RKO (cell line): ENCODE measurements at regions not wholly inside any gene's neighbourhood (a gene's known extent, or its start where the extent isn't known, plus 50 kb on each side); places are given as distances from the start of the nearest gene placed in this dataset.
A peak's percentile ranks its signal among the peaks of the same experiment; 100 is the strongest.
"Not testable (repeated sequence)": the region's sequence is repeated elsewhere in the genome, so short reads cannot be mapped to it uniquely, and the experiment has no call there.

Experiments used
- DNase-seq: peaks from one replicate; pipeline ENCODE4 v3.0.0-alpha.2; 2016; ENCODE audit warnings: low spot score

DNA sequence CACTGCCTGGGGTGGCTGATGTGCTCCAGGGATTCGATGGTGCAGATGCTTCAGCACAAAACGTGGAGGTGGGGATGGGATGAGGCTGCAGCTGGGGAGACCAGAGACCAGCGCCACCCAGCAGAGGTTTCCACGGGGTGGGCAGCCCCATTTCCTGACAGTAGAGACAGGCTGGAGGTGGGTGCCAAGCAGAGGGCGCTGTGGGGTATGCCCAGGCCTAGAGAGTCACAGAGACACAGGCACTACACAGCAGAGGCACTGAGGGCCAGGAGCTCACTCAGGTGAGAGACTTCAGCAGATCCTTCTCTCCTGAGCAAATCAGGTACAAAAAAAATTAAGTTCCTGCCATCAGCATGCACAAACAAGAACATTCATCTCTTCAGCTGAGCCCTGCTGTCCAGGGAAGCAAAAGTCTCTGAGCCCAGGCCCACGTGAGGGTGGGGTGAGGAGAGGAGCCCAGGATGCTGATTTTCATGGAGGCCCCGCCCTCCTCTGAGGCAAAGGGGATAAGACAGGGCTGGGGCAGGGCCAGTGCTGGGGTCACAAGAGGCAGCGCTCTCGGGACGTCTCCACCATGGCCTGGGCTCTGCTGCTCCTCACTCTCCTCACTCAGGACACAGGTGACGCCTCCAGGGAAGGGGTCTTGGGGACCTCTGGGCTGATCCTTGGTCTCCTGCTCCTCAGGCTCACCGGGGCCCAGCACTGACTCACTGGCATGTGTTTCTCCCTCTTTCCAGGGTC lies 53.1 kb downstream of the GGTLC2 start:
- DNase-seq, result no peak

DNA sequence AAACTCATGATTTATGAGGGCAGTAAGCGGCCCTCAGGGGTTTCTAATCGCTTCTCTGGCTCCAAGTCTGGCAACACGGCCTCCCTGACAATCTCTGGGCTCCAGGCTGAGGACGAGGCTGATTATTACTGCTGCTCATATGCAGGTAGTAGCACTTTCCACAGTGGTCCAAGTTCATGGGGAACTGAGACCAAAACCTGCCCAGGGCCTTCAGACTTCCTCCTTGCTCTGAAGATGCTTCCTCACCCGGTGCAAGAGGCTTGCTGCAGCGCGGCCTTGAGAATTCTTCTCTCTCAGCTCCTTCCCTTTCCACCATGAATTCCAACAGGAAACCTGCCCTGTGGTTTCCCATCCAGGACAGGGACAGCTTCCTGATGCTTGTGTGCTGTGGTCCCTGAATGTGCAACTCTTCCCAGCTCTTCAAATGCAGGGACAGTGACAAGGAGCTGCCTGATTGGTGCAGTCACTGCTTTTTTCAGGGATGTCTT lies 53.9 kb downstream of the GGTLC2 start:
- DNase-seq, result no peak

DNA sequence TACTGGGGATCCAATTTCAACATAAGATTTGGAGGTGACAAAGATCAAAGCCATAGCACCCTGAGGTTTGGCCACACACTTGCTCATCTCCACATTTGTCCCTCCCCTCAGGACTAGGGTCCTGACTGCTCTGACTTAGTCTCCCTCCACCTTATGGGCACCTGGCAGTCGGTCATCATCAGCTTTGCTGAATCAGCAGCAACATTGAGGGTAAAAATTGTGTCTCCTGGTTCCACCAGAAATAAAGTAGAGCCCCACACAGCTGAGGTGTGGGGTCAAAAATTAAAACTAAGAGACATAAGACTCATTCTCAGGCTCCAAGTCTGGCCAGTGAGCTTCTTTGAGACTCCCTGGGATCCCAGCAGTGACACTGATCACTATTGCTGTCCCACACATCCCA lies 56.2 kb downstream of the GGTLC2 start:
- no peak for DNase-seq

DNA sequence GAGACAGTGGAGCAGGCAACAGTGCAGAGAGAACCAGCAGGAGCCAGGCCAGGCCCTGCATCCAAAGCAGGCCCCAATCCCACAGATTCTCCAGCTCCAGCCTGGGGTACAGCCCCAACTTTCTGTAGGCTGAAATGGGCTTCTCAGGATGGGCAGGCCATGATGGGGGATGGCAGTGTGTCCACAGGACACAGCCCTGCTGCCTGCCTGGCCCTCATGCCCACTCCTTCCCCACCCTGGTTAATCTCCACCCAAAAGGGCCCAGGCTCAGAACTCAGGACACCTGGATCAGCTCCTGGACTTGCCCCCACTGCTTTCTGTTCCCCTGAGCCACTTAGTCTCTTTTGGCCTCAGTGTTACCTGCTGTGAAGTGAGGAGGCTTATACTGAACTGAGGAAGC lies 57.1 kb downstream of the GGTLC2 start:
- DNase-seq, result not testable (repeated sequence)

DNA sequence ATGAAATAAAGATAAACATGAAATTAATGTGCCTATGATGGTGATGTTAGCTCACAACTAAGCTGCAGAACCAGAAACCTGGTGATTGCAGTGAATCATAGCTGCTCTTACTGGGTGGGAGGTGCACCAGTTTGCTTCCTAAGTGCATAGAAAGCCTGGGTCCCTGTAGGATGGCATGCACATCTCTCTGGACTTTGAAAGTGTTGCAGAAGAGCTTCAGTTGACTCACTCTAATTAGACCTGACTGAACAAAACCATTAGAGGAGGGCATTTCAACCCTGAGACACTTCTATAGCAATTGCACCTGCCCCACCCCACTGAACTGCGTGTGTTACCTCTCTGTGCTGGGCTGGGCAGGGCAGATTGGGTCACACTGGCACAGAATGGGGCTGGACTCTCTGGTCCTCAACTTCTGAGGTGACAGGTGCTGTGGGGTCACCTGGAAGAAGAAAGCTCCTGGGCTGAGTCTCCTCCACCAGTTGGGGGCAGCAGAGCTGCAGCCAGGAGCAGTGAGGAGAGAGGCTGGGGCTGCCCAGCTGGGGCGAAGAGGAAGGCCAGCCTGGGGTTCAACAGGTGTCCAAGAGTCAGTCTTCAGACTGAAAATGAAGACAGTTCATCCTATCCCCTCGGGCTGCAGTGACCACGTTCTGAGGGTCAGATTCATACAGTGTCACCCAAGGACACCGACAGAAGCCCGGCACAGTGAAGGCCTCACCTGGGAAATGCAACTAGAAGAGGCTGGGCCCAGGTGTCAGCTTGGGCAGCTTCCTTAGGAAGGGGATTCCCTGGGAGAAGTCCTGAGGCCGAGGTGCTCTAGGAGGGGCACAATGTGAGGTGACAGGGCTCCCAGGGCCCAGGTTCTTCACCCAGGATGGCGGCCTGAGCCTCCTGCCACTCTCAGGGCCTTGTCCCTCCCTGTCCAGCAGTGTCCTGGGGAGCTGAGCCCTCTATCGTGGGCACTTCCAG lies 58.1 kb downstream of the GGTLC2 start:
- DNase-seq, result no peak

DNA sequence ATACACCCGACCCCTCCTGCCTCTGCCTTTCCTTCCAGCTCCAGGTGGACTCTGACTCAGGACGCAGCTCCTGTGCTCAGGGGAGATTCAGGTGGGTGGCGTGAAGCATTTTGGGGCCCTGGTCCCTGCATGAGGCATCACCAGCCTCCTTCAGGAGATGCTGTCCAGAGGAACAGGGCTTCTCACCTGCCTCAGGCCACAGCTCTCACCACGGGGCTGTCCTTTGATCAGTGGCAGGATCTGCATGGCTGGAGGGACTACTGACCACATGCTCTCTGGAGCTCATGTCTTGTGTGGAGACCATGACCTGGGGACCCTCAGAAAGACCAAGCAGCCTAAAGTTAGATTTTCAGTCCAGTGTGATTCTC lies 58.8 kb downstream of the GGTLC2 start:
- DNase-seq, result no peak

DNA sequence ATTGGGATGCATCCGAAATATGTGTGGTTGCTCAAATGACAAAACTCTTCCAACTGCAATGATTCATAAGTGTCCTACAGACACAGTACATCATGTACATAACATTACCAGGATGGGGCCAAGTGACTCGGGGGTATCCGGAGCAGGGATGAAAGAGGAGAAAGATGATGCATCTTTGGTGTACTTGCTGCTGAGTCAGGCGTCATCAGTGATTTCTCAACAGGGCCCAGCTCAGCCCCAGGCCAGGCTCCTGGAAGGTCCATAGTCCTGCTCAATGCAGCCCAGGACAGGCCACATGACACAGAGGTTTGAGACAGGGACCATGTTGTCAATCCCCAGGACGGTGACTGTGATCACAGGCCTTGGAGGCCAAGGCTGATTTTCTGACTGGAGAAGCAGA lies 59.3 kb downstream of the GGTLC2 start:
- DNase-seq, result peak; percentile 21

DNA sequence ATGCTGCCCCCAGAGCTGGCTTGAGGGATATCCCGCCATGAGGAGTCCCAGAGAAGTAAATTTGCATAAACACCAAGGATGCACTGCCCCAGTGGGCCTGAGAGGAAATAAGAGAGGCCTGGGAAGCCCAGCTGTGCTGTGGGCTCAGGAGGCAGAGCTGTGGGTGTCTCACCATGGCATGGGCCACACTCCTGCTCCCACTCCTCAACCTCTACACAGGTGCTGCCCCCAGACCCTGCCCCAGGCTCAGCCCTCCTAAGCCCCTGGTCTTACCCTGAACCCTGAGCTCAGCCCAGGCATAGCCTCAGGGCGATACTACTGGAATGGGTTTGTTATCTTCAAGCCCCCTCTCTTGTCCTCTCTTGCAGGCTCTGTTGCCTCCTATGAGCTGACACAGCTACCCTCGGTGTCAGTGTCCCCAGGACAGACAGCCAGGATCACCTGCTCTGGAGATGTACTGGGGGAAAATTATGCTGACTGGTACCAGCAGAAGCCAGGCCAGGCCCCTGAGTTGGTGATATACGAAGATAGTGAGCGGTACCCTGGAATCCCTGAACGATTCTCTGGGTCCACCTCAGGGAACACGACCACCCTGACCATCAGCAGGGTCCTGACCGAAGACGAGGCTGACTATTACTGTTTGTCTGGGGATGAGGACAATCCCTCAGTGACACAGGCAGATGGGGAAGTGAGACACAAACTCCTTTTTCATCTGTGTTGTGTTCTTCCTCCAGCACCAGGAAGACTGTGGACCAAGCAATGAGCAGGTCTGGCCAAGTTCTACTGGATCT lies 59.9 kb downstream of the GGTLC2 start:
- DNase-seq, result no peak

DNA sequence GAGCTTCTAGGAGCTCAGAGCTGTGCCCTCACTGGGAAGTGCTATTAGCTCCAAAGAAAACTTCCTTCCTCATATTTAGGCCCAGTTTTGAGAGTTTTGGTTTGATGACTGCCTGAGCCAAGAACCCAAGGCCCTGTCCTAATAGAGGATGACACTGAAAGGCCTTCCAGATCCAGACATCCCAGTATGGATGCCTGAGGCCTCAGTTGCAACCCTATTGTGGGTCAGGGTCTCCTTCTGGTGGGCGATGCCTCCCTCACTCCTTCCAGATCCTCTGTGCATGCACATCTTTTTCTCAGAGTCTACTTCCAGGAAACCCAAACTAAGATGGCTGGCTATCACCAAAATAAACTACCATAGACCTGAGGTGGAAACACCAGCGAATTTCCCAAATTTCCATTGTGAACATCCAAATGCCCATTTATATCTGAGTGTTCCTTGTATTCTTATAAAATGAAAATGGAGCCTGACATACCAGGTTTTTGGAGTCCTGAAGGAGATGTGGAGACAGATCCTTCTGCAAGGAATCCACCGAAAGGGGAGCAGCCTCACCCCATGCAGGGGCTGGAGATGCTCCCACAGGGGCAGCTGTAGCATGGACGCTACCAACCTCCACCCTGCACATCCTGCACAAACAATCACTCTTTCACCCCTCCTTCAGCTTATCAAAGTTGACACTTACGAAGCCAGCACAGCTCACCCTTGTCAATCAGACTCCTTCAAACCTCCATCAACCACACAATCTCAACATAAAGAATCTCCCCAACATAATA lies 61.1 kb downstream of the GGTLC2 start:
- DNase-seq, result no peak

DNA sequence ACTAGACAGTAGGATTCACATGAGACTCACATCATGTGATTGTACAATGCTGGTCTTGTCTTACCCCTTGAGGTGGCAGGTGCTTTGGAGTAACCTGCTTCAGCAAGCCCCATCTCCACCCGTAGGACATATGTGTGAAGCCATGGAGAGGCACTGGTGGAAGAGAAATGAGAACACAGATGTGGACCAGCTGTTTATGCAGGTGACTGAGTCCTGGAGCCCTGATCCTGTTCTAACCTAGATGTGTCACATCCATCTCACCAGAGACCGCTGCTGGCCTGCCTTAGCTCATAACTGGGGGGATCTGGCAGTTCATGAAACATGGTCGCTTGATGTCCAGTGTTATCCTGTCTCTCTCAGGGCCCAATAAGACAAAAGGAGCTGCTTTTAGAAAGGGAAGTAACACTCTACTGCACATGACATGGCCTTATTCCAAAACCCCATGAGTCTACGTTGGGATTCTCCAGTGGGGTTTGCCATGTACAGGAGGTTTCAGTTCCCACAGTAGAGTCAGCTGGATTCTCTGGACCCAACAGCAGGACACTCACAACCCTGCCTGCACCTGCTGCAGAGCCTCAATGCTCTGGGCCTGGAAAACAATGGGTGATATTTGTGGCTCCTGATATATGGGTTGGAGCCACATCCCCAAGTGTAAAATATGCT lies 62.0 kb downstream of the GGTLC2 start:
- DNase-seq, result no peak

DNA sequence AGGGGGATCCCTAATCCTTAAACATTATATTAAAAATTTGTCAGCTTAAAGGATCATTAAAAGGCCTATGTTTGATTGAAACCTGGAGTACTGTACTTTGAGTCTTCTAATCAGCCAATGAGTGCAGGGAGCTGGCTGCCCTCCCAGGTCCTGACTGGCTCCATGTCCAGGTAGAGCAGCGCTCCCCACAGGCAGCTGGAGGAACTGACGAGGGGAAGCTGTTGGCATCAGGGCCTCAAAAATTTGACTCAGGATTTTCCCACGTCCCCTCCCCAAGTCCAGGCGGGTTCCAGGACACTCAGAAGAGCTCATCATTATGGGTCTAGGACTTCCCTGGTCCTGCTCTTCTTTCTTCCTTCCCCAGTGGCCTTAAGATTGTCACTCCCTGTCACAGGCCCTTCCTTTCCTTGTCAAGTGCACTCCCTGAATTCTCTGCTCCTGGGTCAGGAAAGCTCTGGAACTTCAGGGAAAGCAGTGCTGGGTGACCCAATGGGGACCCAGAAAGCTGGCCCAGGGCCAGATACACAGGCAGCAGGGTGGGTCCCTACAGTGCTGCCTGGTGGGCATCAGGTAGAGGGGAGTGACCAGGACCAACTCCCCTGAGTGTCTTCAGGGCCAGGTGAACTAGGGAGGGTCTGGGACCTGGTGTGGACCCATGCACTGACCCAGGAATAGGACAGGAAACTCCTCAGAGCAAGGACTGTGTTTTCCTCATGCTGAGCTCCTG lies 65.5 kb downstream of the GGTLC2 start:
- DNase-seq, result no peak

DNA sequence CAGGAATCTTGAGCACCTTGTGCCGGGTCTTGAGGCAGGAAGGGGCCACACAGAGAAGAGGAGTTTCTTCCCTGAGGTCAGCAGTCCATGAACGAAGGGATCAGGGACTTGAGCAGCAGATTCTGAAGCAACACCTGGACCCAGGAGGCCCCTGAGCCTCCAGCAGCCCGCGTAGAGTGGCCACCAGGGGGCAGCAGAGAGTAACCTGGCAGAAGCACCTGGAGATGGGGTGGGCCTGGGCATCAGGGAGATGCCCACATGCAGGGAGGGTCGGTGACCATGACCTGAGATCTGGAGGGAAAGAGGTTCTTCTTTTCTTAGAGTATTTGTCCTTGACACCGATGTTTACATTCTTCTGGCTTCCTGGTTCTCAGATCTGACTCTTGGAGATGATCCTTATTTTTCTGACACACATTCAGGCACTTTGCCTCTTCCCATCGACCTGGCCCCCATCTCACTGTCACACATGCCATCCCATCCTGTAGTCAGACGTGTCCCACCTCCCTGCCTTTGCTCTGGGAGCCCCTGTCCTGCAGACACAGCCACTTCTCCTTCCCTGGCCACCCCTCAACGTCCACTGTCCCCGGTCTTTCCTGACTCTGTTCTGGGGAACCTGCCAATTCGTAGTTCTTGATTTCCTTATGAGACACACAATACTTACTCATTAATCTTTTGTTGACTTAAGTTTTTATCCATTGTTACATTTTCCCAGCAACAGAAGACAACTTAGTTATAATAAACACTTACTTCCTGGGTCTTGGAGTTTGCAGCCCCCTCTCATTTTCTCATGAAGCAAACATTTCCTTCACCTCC lies 66.5 kb downstream of the GGTLC2 start:
- DNase-seq, result peak; percentile 21

DNA sequence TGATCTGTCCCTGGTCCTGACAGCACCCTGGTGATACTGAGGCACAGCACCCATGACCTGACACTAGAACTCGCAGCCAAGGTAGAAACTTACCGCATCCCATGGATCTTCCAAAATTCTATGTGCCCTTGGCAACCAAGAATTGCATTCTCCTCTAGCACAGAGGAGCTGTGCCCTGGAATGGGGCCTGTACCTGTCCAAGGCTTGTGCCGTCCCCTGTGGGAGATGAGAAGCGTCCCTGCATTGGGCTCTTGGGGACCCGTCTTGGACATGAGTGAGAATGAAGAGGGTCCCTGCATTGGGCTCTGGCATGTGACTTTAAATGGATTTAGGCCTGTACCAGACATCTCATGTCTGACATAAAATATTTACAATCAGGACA lies 67.1 kb downstream of the GGTLC2 start:
- no peak for DNase-seq

DNA sequence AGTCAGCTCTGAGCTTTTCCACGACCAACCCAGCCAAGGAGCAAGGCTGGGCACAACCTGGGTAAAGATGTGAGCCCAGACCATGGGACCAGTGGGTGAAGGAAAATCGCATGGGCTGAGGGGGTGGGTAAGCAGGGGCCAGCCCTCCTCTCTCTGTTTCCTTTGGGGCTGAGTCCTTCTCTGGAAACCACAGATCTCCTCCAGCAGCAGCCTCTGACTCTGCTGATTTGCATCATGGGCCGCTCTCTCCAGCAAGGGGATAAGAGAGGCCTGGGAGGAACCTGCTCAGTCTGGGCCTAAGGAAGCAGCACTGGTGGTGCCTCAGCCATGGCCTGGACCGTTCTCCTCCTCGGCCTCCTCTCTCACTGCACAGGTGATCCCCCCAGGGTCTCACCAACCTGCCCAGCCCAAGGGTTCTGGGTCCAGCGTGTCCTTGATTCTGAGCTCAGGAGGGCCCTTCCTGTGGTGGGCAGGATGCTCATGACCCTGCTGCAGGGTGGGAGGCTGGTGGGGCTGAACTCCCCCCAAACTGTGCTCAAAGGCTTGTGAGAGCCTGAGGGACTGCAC lies 67.8 kb downstream of the GGTLC2 start:
- DNase-seq, result no peak

DNA sequence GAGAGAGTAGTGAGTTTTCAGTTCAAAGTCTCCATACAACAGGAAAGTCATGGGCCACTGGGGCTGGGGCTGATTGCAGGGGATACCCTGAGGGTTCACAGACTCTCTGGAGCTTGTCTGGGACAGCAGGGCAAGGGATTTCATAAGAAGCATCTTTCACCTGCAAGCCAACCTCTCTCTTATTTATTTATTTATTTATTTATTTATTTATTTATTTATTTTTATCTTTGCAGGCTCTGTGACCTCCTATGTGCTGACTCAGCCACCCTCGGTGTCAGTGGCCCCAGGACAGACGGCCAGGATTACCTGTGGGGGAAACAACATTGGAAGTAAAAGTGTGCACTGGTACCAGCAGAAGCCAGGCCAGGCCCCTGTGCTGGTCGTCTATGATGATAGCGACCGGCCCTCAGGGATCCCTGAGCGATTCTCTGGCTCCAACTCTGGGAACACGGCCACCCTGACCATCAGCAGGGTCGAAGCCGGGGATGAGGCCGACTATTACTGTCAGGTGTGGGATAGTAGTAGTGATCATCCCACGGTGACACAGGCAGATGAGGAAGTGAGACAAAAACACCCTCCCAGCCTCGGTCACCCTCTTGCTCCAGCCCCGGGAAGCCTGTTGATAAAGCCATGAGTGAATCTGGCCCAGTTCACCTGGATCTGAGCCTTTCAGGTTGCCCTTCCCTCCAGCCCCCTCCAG lies 68.4 kb downstream of the GGTLC2 start:
- no peak for DNase-seq

DNA sequence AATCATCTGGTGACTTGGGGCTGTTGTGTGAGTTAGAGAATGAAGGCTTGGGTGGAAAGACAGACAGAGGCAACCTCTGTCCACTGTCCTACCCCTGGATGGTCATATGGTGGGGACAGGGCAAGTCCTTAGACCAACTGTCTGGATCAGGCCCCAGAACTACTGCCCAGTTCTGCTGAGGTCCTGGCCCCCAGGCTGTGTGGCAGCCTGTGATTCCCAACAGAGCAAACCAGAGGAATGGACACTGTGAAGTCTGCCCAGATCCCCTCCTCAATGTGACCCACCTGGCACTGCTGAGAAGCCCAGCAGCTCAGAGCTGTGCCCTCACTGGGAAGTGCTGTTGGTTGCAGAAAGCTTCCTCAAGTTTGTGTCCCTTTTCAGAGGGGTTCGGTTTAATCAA lies 69.0 kb downstream of the GGTLC2 start:
- no peak for DNase-seq

DNA sequence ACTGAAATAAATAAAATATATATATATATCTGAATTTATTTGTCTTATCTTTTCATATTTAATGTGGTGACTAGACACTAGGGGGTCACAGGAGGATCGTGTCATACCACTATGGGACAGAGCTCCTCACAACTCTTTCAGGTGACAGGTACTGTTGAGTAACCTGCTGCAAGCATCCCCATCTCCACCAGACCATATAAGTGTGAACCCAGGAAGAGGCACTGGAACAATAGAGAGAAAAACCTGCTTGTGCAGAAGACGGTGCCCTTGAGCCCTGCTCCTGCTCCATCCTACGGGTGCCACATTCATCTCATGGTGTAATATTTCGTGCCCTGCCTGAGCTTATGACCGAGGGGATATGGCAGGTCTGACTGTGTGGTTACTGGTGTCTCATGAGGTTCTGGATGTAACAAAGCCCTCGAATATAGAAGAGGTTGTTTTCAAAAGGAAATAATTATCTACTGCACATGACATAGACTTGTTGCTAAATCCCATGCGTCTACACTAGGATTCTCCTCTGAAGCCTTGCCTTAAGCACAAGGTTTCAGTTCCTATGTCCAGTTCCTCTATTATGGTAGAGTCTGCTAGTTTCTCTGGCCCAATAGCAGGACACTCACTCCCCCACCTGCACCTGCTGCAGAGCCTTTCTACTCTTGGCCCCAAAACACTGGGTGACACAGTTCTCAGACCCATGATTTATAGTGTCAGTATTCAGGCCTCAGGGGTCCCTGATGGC lies 70.4 kb downstream of the GGTLC2 start:
- no peak for DNase-seq

DNA sequence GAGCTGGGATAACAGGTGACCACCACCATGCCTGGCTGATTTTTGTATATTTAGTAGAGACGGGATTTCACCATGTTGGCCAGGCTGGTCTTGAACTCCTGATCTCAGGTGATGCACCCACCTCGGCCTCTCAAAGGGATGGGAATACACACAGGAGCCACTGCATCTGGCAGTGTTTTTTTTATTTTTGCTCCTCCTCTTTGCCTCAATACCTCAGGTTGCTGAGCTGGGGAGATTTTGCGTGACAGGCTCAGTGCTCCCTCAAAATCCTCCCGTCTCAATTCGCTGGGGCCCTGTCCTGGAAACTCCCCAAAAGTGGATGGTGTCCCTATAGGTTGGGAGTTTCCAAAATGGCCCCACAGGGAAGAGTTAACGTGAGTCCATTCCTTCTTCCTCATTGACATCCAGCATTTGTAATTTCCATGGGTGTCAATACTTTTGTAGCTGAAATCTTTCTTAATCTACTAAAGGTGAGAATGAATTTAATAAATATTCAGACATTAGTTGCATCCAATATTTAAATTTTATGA lies 71.8 kb downstream of the GGTLC2 start:
- DNase-seq, result no peak
